ENCODE measurements at regions not wholly inside any gene's neighbourhood (a gene's known extent, or its start where the extent isn't known, plus 50 kb on each side); places are given as distances from the start of the nearest gene placed in this dataset.

GRCh38 chr2:60292242-60292641, 261.2 kb downstream of the BCL11A start:
- DNase-seq: no peak

GRCh38 chr2:60290509-60290908, 262.9 kb downstream of the BCL11A start:
- no peak for DNase-seq

GRCh38 chr2:60285626-60286316, 267.7 kb downstream of the BCL11A start:
- no peak for DNase-seq

- DNase-seq: no peak
Observed at GRCh38 chr2:60283626-60284025, 269.8 kb downstream of the BCL11A start.

GRCh38 chr2:60282886-60283285, 270.6 kb downstream of the BCL11A start:
- DNase-seq: no peak

GRCh38 chr2:60281730-60282129, 271.7 kb downstream of the BCL11A start:
- DNase-seq: no peak

DNA sequence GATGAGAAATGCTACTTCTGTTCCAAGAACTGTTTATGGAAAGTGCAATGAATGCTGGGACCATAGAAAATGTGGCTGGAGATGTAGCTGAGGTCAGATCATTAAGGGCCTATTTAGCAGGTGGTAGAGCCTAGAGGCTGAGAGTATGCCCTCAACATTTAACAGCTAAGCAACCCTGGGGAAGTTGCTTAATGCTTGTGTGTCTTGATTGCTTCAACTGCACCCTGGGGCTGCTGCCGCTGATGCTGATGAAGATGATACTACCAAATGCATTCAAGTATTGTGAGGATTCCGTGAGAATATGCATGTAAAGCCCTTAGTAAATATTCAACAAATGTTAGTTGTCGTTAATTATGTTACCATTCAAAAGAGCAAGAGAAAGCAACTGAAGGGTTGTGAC, 273.2 kb downstream of the BCL11A start:
- DNase-seq: no peak

- DNase-seq: no peak
Observed at GRCh38 chr2:60278906-60279305, 274.5 kb downstream of the BCL11A start.

- DNase-seq: no peak
Observed at GRCh38 chr2:60275958-60276357, 277.5 kb downstream of the BCL11A start.

DNA sequence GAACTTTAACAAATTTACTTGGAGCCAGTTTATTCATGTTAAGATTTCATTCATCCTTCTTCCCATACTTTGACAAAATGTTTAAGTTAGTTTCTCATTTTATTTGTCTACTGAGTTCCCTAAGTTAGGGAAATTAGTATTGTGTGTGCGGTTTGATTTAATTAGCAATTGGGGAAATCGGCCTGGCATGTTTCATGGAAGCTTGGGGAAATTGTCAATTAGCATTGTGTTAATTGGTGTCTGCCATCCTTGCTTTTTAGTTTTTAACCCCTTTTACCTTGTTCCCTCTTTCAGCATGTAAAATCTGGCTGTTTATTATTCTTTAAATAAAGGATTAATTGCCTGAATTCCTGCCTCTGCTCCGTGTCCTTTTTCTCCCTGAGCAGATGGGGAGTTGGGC, 279.6 kb downstream of the BCL11A start:
- no peak for DNase-seq

DNA sequence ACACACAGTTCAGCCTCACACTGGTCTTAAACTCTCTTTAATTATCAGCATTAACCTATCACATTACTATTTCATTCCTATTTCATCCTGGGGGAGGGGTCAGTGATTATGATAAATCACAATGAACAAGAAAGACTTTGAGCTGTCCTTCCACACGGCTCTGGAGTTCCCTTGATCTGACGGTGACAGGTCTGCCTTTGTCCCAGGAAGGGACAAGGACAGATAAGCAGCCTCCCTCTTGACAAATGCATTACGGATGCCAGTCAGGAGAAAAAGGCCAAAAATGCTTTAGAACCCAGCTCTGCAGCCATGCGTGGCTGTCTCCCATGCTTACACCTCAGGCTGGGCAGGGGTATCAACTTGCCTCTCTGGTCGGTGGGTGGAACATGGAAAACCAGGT, 281.7 kb downstream of the BCL11A start:
- no peak for DNase-seq

GRCh38 chr2:60271131-60271530, 282.3 kb downstream of the BCL11A start:
- no peak for DNase-seq

- DNase-seq: no peak
Observed at GRCh38 chr2:60268661-60269060, 284.8 kb downstream of the BCL11A start.

DNA sequence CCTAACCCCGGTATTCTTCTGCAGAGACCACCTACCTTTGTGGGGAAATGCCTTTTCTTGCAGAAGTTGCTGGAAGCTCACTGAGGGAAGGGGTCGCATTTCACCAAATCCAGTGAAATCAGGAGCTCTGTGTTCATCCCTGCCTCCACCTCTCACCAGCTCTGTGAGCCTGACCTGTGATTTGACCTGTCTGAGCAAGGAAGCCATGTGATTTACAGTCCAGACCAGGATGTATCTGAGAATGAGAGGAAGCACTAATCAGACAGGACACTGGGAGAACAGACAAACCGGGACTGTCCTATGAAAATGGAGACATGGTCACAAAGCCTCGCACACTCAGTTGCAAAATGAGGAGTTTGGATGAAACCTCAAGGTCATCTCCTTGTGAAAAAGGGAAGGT, 285.4 kb downstream of the BCL11A start:
- no peak for DNase-seq

- no peak for DNase-seq
Observed at GRCh38 chr2:60267122-60267521, 286.3 kb downstream of the BCL11A start.

GRCh38 chr2:60262178-60262577, 291.3 kb downstream of the BCL11A start:
- peak; percentile 78 to 98 (median 96) for DNase-seq

DNA sequence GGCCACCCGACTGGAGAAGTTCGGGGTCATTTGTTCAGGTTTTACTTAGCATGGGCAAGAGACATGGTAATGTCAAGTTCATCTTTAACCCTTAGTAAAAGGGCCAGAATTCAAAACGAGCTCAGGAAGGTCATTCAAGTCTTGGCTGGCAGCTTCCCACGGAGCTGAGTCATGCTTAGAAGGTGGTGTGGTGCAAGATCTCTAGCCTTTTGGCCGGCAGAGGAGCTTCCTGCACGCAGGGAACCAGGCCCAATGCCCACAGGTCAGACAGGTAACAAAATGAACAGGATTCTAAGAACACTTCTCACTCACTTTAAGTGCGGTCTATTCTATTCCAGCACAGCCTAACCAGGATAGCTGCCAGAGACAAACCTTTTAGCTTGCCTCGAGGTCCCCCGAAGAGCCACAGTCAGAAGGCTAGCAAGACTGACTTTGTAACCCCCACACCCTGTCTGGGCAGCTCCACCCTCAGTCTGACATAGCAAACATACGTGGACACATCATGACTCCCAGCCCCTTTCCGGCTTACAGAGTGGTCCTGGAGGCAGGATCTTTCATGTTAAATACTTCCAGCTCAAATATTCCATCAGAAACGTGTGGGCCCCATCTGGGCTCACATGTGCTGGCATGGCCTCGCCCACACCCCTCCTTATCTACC, 292.7 kb downstream of the BCL11A start:
- DNase-seq: no peak

- no peak for DNase-seq
Observed at GRCh38 chr2:60259781-60260180, 293.7 kb downstream of the BCL11A start.

DNA sequence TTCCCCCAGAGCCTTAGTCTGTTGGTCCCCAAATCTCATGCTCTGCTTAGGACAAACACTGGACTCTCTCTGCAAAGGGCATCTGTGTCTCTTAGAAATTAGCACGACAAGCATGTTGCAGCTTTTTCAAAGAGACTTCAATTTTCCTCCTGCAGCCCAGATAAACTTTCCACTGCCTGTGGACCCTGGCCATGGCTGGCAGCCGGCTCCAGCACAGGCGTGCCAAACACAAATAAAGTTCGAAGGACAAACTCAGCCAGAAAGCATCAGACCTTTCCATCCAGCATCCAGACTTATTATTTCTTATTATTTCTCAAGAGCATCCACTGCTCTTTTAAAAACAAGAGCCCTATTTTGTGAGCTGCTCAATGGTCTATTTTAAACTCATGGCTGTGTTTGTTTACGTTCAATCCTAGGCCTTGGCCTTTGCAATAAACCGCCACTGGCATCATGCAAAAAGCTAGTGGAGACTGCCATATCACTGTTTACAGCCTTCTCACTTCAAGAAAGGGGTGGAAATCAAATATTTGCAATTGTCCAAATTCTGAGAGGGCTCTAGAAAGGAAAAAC, 300.8 kb downstream of the BCL11A start:
- DNase-seq: no peak

DNA sequence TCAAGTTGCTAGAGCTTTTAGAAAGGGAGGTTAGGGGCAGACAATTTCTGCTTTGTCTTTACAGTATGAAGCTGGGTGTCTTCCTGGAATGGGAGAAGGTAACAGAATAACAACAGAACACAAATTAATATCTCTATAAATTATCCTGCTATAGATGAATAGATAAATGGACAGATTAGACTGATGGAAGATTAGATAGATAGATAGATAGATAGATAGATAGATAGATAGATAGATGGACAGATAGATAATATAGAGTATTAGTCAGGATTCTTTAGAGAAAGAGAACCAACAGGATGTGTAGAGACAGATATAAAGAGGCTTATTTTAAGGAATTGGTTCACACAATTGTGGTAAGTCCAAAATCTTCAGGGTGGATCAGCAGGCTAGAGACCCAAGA, 302.2 kb downstream of the BCL11A start:
- DNase-seq: no peak

DNA sequence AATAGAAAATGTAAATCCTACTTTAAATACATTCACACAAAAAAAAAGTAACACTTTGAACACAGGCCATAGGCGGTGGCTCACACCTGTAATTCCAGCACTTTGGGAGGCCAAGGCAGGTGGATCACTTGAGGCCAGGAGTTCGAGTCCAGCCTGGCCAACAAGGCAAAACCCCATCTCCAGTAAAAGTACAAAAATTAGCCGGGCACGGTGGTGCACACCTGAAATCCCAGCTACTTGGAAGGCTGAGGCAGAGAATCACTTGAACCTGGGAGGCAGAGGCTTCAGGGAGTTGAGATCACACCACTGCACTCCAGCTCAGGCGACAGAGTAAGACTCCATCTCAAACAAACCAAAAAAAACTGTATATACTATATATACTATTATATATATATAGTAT, 303.6 kb downstream of the BCL11A start:
- DNase-seq: no peak

- peak in 1 of 3 experiments; percentile 10 for DNase-seq
Observed at GRCh38 chr2:60247471-60247870, 306.0 kb downstream of the BCL11A start.

GRCh38 chr2:60246583-60246982, 306.9 kb downstream of the BCL11A start:
- DNase-seq: no peak

DNA sequence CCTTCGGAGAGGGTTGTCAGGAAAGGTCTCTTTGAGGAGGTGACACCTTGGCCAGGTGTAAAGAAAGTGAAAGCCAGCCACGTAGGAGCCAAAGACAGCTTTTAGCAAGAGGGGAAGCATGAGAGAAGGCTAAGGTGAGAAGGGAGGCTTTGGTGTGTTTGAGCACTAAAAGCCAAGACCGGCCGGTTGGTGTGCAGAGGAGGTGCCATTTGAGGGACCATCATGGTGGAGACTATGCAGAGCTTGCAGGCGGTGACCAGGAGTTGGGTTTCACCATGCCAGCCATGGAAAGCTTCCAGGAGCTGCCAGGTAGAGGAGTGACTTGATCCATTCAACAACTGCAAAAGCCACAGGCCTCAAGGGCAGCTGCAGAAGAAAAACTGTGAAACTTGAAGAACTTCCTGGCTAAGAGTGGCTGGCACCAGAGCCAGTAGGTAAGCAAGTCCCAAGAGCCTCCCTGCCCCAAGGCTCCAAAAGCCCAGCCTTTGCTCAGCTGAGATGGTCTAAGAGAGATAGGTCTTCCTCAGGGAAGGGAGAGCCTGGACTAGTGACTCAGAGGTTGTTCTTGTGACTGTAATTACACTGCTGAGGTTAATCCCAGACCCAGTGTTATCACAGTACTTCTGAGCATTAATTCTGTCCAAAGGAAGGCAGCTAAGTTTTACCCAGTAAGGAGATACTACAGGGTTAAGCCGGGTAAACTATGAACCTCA, 319.0 kb downstream of the BCL11A start:
- no peak for DNase-seq

Measured in NCI-H1417 (cell line).